GM23338 (cell line): ENCODE measurements at regions not wholly inside any gene's neighbourhood (a gene's known extent, or its start where the extent isn't known, plus 50 kb on each side); places are given as distances from the start of the nearest gene placed in this dataset.

Source experiments
- ATAC-seq: fragments of 200-7000 bp; cut with Tn5 transposase; 3 replicates; pipeline ENCODE4 v1.9.1; 2020
- DNase-seq: peaks from one replicate; pipeline ENCODE4 v3.0.0-alpha.2; 2015; ENCODE audit warnings: low spot score
- H2AFZ ChIP-seq: fragments of 200-600 bp; sonication (generic); 2 replicates; pipeline ENCODE4 v1.8.0; 2016; ENCODE audit warnings: antibody characterized with exemption, mild to moderate bottlenecking, moderate library complexity
- H3F3A ChIP-seq: fragments of 200-600 bp; sonication (generic); replicated peaks from 2 replicates; pipeline ENCODE4 v1.8.0; 2017; ENCODE audit warnings: antibody characterized with exemption, mixed run types, low read depth
- H3K27ac ChIP-seq: fragments of 200-600 bp; sonication (generic); 2 replicates; pipeline ENCODE4 v1.6.1; 2016; ENCODE audit warnings: low read depth
- H3K27me3 ChIP-seq: fragments of 200-600 bp; sonication (generic); 2 replicates; pipeline ENCODE4 v1.8.0; 2016; ENCODE audit warnings: mild to moderate bottlenecking, mixed run types, moderate library complexity; ENCODE audit not compliant: insufficient read depth
- H3K36me3 ChIP-seq: fragments of 200-600 bp; sonication (generic); 2 replicates; pipeline ENCODE4 v1.8.0; 2016; ENCODE audit warnings: mild to moderate bottlenecking; ENCODE audit not compliant: insufficient read depth
- H3K4me1 ChIP-seq: fragments of 200-600 bp; sonication (generic); 2 replicates; pipeline ENCODE4 v1.8.0; 2016; ENCODE audit warnings: mild to moderate bottlenecking, moderate library complexity; ENCODE audit not compliant: insufficient read depth
- H3K4me2 ChIP-seq: fragments of 200-600 bp; sonication (generic); 2 replicates; pipeline ENCODE4 v1.7.1; 2017; ENCODE audit warnings: mixed run types
- H3K4me3 ChIP-seq: fragments of 200-600 bp; sonication (generic); 2 replicates; pipeline ENCODE4 v1.6.1; 2016; ENCODE audit warnings: mixed run types
- H3K79me2 ChIP-seq: fragments of 200-600 bp; sonication (generic); replicated peaks from 2 replicates; pipeline ENCODE4 v1.8.0; 2017; ENCODE audit warnings: mild to moderate bottlenecking; ENCODE audit not compliant: insufficient read depth
- H3K9me2 ChIP-seq: fragments of 200-600 bp; sonication (generic); 2 replicates; pipeline ENCODE4 v1.8.0; 2017; ENCODE audit not compliant: insufficient read depth
- H4K20me1 ChIP-seq: fragments of 200-600 bp; sonication (generic); replicated peaks from 2 replicates; pipeline ENCODE4 v1.8.0; 2017; ENCODE audit warnings: mild to moderate bottlenecking; ENCODE audit not compliant: insufficient read depth
- H3K27ac Mint-ChIP-seq: 2 replicates; pipeline ENCODE4 v1.8.0; 2020; ENCODE audit warnings: inconsistent platforms, mild to moderate bottlenecking, moderate library complexity, mixed read lengths
- H3K27me3 Mint-ChIP-seq: 3 replicates; pipeline ENCODE4 v1.8.0; 2022; ENCODE audit warnings: low read depth, mild to moderate bottlenecking, moderate library complexity, mixed read lengths, inconsistent platforms; ENCODE audit not compliant: insufficient read depth, poor library complexity
- H3K36me3 Mint-ChIP-seq: 3 replicates; pipeline ENCODE4 v1.8.0; 2021; ENCODE audit warnings: low read depth, mild to moderate bottlenecking, inconsistent platforms, moderate library complexity, mixed read lengths
- H3K4me1 Mint-ChIP-seq: 3 replicates; pipeline ENCODE4 v1.8.0; 2020; ENCODE audit warnings: mild to moderate bottlenecking, inconsistent platforms, mixed read lengths
- H3K4me3 Mint-ChIP-seq: 3 replicates; pipeline ENCODE4 v1.8.0; 2021; ENCODE audit warnings: moderate library complexity, mild to moderate bottlenecking, inconsistent platforms, mixed read lengths
- H3K9me3 Mint-ChIP-seq: 3 replicates; pipeline ENCODE4 v1.8.0; 2020; ENCODE audit warnings: moderate library complexity, mild to moderate bottlenecking, inconsistent platforms, mixed read lengths
- CREB1 ChIP-seq: fragments of 250-450 bp; sonication (Bioruptor Pico); IDR thresholded peaks from 2 replicates; pipeline ENCODE4 v1.5.0; 2020; ENCODE audit warnings: low read depth, mild to moderate bottlenecking, moderate library complexity
- EZH2 ChIP-seq: fragments of 200-600 bp; sonication (generic); IDR thresholded peaks from one replicate; pipeline ENCODE4 v1.8.0; 2017; ENCODE audit warnings: antibody characterized with exemption, mild to moderate bottlenecking, low read depth; ENCODE audit not compliant: unreplicated experiment
- JUNB ChIP-seq: IDR thresholded peaks from one replicate; pipeline ENCODE4 v1.6.1; 2016; ENCODE audit warnings: antibody characterized with exemption; ENCODE audit not compliant: unreplicated experiment
- NANOG ChIP-seq: IDR thresholded peaks from 2 replicates; pipeline ENCODE4 v1.6.1; 2016; ENCODE audit warnings: antibody characterized with exemption, borderline replicate concordance
- POLR2AphosphoS5 ChIP-seq: IDR thresholded peaks from 2 replicates; pipeline ENCODE4 v1.6.1; 2016; ENCODE audit warnings: antibody characterized with exemption, low read depth
- REST ChIP-seq: IDR thresholded peaks from one replicate; pipeline ENCODE4 v1.6.1; 2018; ENCODE audit warnings: antibody characterized with exemption; ENCODE audit not compliant: unreplicated experiment
- STAT1 ChIP-seq: IDR thresholded peaks from one replicate; pipeline ENCODE4 v1.6.1; 2016; ENCODE audit warnings: antibody characterized with exemption; ENCODE audit not compliant: unreplicated experiment
- ZNF114 ChIP-seq: fragments of 250-450 bp; sonication (Bioruptor Pico); IDR thresholded peaks from 2 replicates; pipeline ENCODE4 v1.5.0; 2020; ENCODE audit warnings: mild to moderate bottlenecking, moderate library complexity
- ZNF331 ChIP-seq: fragments of 250-450 bp; sonication (Bioruptor Pico); IDR thresholded peaks from 2 replicates; pipeline ENCODE4 v1.5.0; 2020; ENCODE audit warnings: low read depth, mild to moderate bottlenecking, moderate library complexity
- TF ChIP-seq, protein P1 (sequence below): IDR thresholded peaks from 2 replicates; pipeline ENCODE4 v1.6.1; 2016; ENCODE audit warnings: antibody characterized with exemption
- TF ChIP-seq, protein P2 (sequence below), 2 experiments: fragments of 200-600 bp in 1 of 2; sonication (generic) in 1 of 2; conservative IDR thresholded peaks; 2 replicates each; pipeline versions ENCODE4 v1.5.1 to v1.6.1; 2016 to 2017; ENCODE audit warnings: antibody characterized with exemption in 2 of 2, low read depth in 2 of 2, mild to moderate bottlenecking in 2 of 2, moderate library complexity in 1 of 2
- TF ChIP-seq, protein P3 (sequence below): fragments of 250-450 bp; sonication (Bioruptor Pico); IDR thresholded peaks from 2 replicates; pipeline ENCODE4 v1.5.0; 2020; ENCODE audit warnings: mild to moderate bottlenecking, moderate library complexity

GRCh38 chr1:234732260-234732659 lies 122.3 kb upstream of the IRF2BP2 start:
- Histone ChIP-seq H3K36me3 (no peaks in the 10 kb centered on the region), H4K20me1 (no peaks in the 10 kb centered on the region), H3K27me3 (no peaks in the 10 kb centered on the region), H3K4me3 (no peak overlapping the region), H3F3A (no peaks in the 10 kb centered on the region), H3K4me2 (no peak overlapping the region), H3K27ac (no peak overlapping the region), H2AFZ (no peak overlapping the region), H3K9me2 (no peaks in the 10 kb centered on the region; the same call in 1 of the 2 replicates), H3K79me2 (no peaks in the 10 kb centered on the region), H3K4me1 (peaks cover 6% of the 10 kb centered on the region; the same call in 1 of the 2 replicates)
- no peak for DNase-seq
- H3K36me3 Mint-ChIP-seq = no peaks in the 10 kb centered on the region
- H3K27me3 Mint-ChIP-seq = peaks cover 15% of the 10 kb centered on the region
- no peaks in the 10 kb centered on the region for H3K9me3 Mint-ChIP-seq
- no peak overlapping the region for H3K4me3 Mint-ChIP-seq
- no peak for ATAC-seq
- H3K4me1 Mint-ChIP-seq = peaks cover 21% of the 10 kb centered on the region
- H3K27ac Mint-ChIP-seq = no peak overlapping the region
- TF ChIP-seq, protein P1, sequence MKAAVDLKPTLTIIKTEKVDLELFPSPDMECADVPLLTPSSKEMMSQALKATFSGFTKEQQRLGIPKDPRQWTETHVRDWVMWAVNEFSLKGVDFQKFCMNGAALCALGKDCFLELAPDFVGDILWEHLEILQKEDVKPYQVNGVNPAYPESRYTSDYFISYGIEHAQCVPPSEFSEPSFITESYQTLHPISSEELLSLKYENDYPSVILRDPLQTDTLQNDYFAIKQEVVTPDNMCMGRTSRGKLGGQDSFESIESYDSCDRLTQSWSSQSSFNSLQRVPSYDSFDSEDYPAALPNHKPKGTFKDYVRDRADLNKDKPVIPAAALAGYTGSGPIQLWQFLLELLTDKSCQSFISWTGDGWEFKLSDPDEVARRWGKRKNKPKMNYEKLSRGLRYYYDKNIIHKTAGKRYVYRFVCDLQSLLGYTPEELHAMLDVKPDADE = no peak
- TF ChIP-seq ZNF331 (no peak), ZNF114 (CRISPR knock-in tag) (no peak), CREB1 (no peak), STAT1 (no peak), POLR2AphosphoS5 (no peak), JUNB (no peak), EZH2 (no peak), NANOG (no peak), REST (no peak)
- TF ChIP-seq, protein P2, sequence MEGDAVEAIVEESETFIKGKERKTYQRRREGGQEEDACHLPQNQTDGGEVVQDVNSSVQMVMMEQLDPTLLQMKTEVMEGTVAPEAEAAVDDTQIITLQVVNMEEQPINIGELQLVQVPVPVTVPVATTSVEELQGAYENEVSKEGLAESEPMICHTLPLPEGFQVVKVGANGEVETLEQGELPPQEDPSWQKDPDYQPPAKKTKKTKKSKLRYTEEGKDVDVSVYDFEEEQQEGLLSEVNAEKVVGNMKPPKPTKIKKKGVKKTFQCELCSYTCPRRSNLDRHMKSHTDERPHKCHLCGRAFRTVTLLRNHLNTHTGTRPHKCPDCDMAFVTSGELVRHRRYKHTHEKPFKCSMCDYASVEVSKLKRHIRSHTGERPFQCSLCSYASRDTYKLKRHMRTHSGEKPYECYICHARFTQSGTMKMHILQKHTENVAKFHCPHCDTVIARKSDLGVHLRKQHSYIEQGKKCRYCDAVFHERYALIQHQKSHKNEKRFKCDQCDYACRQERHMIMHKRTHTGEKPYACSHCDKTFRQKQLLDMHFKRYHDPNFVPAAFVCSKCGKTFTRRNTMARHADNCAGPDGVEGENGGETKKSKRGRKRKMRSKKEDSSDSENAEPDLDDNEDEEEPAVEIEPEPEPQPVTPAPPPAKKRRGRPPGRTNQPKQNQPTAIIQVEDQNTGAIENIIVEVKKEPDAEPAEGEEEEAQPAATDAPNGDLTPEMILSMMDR (conservative IDR thresholded peaks at IDR 0.05; ENCODE audit: low read depth in 2 of 2) = no peak
- TF ChIP-seq, protein P3, sequence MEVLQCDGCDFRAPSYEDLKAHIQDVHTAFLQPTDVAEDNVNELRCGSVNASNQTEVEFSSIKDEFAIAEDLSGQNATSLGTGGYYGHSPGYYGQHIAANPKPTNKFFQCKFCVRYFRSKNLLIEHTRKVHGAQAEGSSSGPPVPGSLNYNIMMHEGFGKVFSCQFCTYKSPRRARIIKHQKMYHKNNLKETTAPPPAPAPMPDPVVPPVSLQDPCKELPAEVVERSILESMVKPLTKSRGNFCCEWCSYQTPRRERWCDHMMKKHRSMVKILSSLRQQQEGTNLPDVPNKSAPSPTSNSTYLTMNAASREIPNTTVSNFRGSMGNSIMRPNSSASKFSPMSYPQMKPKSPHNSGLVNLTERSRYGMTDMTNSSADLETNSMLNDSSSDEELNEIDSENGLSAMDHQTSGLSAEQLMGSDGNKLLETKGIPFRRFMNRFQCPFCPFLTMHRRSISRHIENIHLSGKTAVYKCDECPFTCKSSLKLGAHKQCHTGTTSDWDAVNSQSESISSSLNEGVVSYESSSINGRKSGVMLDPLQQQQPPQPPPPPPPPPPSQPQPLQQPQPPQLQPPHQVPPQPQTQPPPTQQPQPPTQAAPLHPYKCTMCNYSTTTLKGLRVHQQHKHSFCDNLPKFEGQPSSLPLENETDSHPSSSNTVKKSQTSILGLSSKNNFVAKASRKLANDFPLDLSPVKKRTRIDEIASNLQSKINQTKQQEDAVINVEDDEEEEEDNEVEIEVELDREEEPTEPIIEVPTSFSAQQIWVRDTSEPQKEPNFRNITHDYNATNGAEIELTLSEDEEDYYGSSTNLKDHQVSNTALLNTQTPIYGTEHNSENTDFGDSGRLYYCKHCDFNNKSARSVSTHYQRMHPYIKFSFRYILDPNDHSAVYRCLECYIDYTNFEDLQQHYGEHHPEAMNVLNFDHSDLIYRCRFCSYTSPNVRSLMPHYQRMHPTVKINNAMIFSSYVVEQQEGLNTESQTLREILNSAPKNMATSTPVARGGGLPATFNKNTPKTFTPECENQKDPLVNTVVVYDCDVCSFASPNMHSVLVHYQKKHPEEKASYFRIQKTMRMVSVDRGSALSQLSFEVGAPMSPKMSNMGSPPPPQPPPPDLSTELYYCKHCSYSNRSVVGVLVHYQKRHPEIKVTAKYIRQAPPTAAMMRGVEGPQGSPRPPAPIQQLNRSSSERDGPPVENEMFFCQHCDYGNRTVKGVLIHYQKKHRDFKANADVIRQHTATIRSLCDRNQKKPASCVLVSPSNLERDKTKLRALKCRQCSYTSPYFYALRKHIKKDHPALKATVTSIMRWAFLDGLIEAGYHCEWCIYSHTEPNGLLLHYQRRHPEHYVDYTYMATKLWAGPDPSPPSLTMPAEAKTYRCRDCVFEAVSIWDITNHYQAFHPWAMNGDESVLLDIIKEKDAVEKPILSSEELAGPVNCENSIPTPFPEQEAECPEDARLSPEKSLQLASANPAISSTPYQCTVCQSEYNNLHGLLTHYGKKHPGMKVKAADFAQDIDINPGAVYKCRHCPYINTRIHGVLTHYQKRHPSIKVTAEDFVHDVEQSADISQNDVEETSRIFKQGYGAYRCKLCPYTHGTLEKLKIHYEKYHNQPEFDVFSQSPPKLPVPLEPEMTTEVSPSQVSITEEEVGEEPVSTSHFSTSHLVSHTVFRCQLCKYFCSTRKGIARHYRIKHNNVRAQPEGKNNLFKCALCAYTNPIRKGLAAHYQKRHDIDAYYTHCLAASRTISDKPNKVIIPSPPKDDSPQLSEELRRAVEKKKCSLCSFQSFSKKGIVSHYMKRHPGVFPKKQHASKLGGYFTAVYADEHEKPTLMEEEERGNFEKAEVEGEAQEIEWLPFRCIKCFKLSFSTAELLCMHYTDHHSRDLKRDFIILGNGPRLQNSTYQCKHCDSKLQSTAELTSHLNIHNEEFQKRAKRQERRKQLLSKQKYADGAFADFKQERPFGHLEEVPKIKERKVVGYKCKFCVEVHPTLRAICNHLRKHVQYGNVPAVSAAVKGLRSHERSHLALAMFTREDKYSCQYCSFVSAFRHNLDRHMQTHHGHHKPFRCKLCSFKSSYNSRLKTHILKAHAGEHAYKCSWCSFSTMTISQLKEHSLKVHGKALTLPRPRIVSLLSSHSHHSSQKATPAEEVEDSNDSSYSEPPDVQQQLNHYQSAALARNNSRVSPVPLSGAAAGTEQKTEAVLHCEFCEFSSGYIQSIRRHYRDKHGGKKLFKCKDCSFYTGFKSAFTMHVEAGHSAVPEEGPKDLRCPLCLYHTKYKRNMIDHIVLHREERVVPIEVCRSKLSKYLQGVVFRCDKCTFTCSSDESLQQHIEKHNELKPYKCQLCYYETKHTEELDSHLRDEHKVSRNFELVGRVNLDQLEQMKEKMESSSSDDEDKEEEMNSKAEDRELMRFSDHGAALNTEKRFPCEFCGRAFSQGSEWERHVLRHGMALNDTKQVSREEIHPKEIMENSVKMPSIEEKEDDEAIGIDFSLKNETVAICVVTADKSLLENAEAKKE = no peak
